ENCODE measurements at regions not wholly inside any gene's neighbourhood (a gene's known extent, or its start where the extent isn't known, plus 50 kb on each side); places are given as distances from the start of the nearest gene placed in this dataset.

GRCh38 chr5:100641833-100642232 is 106.7 kb downstream of the FAM174A start:
- Mint-ChIP-seq H3K27me3 (peaks cover 0 to 4% of the 10 kb centered on the region in 2 donors), H3K9me3 (no peaks in the 10 kb centered on the region), H3K4me3 (no peak overlapping the region), H3K4me1 (no peaks in the 10 kb centered on the region), H3K36me3 (no peaks in the 10 kb centered on the region), H3K27ac (no peak overlapping the region)
- ChIA-PET POLR2A (ENCODE audit: partially characterized antibody) (no interaction called here), CTCF (ENCODE audit: partially characterized antibody) (no interaction called here)
- H3K27me3 ChIP-seq (ENCODE audit: insufficient read depth, low read length): no peaks in the 10 kb centered on the region
- DNase-seq: no peak
- H3K36me3 ChIP-seq (ENCODE audit: insufficient read depth, low read length): no peaks in the 10 kb centered on the region
- no peak overlapping the region for H3K27ac ChIP-seq (ENCODE audit: low read depth, low read length)
- no peaks in the 10 kb centered on the region for H3K4me1 ChIP-seq (ENCODE audit: insufficient read depth, low read length)
- no peak overlapping the region for H3K4me3 ChIP-seq (ENCODE audit: low read length in 2 of 2)
- intact Hi-C loops (cut with micrococcal nuclease): no loop called here
- H3K9me3 ChIP-seq (ENCODE audit: control insufficient read depth in 1 of 2, low read length in 2 of 2): no peaks in the 10 kb centered on the region

- Mint-ChIP-seq H3K27me3 (peaks cover 0 to 4% of the 10 kb centered on the region in 2 donors), H3K36me3 (no peaks in the 10 kb centered on the region), H3K27ac (no peak overlapping the region), H3K4me1 (peaks cover 6 to 12% (median 8%) of the 10 kb centered on the region in 4 donors), H3K4me3 (no peak overlapping the region), H3K9me3 (no peaks in the 10 kb centered on the region)
- Histone ChIP-seq H3K4me1 (ENCODE audit: insufficient read depth, low read length) (peaks cover 13% of the 10 kb centered on the region), H3K4me3 (ENCODE audit: low read length in 2 of 2) (no peak overlapping the region), H3K9me3 (ENCODE audit: control insufficient read depth in 1 of 2, low read length in 2 of 2) (no peaks in the 10 kb centered on the region), H3K27ac (ENCODE audit: low read depth, low read length) (no peak overlapping the region), H3K36me3 (ENCODE audit: insufficient read depth, low read length) (no peaks in the 10 kb centered on the region), H3K27me3 (ENCODE audit: insufficient read depth, low read length) (no peaks in the 10 kb centered on the region)
- intact Hi-C loops (cut with micrococcal nuclease): no loop called here
- CTCF ChIA-PET (ENCODE audit: partially characterized antibody): no interaction called here
- POLR2A ChIA-PET (ENCODE audit: partially characterized antibody): no interaction called here
- DNase-seq: no peak
Measured at GRCh38 chr5:100643473-100643872, 108.3 kb downstream of the FAM174A start.

GRCh38 chr5:100644185-100644584 is 109.0 kb downstream of the FAM174A start:
- ChIA-PET CTCF (ENCODE audit: partially characterized antibody) (interaction anchor here (0.8 kb wide), 1 partner anchor 249 kb away, joined by 3 read pairs; no protein-coding TSS in a partner anchor), POLR2A (ENCODE audit: partially characterized antibody) (no interaction called here)
- H3K27me3 Mint-ChIP-seq: peaks cover 0 to 4% of the 10 kb centered on the region in 2 donors
- no peak for DNase-seq
- intact Hi-C loops (cut with micrococcal nuclease): no loop called here
- no peak overlapping the region for H3K27ac Mint-ChIP-seq
- H3K4me3 Mint-ChIP-seq: no peak overlapping the region
- Histone ChIP-seq H3K4me1 (ENCODE audit: insufficient read depth, low read length) (peaks cover 15% of the 10 kb centered on the region), H3K9me3 (ENCODE audit: control insufficient read depth in 1 of 2, low read length in 2 of 2) (no peaks in the 10 kb centered on the region), H3K27ac (ENCODE audit: low read depth, low read length) (no peak overlapping the region), H3K4me3 (ENCODE audit: low read length in 2 of 2) (no peak overlapping the region), H3K27me3 (ENCODE audit: insufficient read depth, low read length) (no peaks in the 10 kb centered on the region), H3K36me3 (ENCODE audit: insufficient read depth, low read length) (no peaks in the 10 kb centered on the region)
- no peaks in the 10 kb centered on the region for H3K9me3 Mint-ChIP-seq
- peaks cover 6 to 12% (median 8%) of the 10 kb centered on the region in 4 donors for H3K4me1 Mint-ChIP-seq
- no peaks in the 10 kb centered on the region for H3K36me3 Mint-ChIP-seq

GRCh38 chr5:100644776-100645175 is 109.6 kb downstream of the FAM174A start:
- ChIA-PET POLR2A (ENCODE audit: partially characterized antibody) (no interaction called here), CTCF (ENCODE audit: partially characterized antibody) (interaction anchor here (0.8 kb wide), 1 partner anchor 249 kb away, joined by 3 read pairs; no protein-coding TSS in a partner anchor)
- H3K27me3 ChIP-seq (ENCODE audit: insufficient read depth, low read length): no peaks in the 10 kb centered on the region
- H3K27me3 Mint-ChIP-seq: peaks cover 0 to 4% of the 10 kb centered on the region in 2 donors
- no peaks in the 10 kb centered on the region for H3K9me3 ChIP-seq (ENCODE audit: control insufficient read depth in 1 of 2, low read length in 2 of 2)
- no peak overlapping the region for H3K27ac ChIP-seq (ENCODE audit: low read depth, low read length)
- H3K36me3 ChIP-seq (ENCODE audit: insufficient read depth, low read length): no peaks in the 10 kb centered on the region
- H3K9me3 Mint-ChIP-seq: no peaks in the 10 kb centered on the region
- no peak overlapping the region for H3K27ac Mint-ChIP-seq
- DNase-seq: no peak
- no peak overlapping the region for H3K4me3 Mint-ChIP-seq
- peaks cover 15% of the 10 kb centered on the region for H3K4me1 ChIP-seq (ENCODE audit: insufficient read depth, low read length)
- no peaks in the 10 kb centered on the region for H3K36me3 Mint-ChIP-seq
- H3K4me3 ChIP-seq (ENCODE audit: low read length in 2 of 2): no peak overlapping the region
- intact Hi-C loops (cut with micrococcal nuclease): no loop called here
- peaks cover 7 to 12% (median 8%) of the 10 kb centered on the region in 4 donors for H3K4me1 Mint-ChIP-seq

- H3K36me3 Mint-ChIP-seq: no peaks in the 10 kb centered on the region
- no peak overlapping the region for H3K4me3 ChIP-seq (ENCODE audit: low read length in 2 of 2)
- intact Hi-C loops (cut with micrococcal nuclease): no loop called here
- H3K27ac ChIP-seq (ENCODE audit: low read depth, low read length): no peak overlapping the region
- H3K4me1 ChIP-seq (ENCODE audit: insufficient read depth, low read length): peaks cover 15% of the 10 kb centered on the region
- no peaks in the 10 kb centered on the region for H3K9me3 Mint-ChIP-seq
- CTCF ChIA-PET (ENCODE audit: partially characterized antibody): no interaction called here
- H3K27ac Mint-ChIP-seq: no peak overlapping the region
- no peaks in the 10 kb centered on the region for H3K36me3 ChIP-seq (ENCODE audit: insufficient read depth, low read length)
- no peaks in the 10 kb centered on the region for H3K27me3 ChIP-seq (ENCODE audit: insufficient read depth, low read length)
- H3K4me1 Mint-ChIP-seq: peaks cover 7 to 12% (median 9%) of the 10 kb centered on the region in 4 donors
- no peak for DNase-seq
- no peaks in the 10 kb centered on the region for H3K9me3 ChIP-seq (ENCODE audit: control insufficient read depth in 1 of 2, low read length in 2 of 2)
- POLR2A ChIA-PET (ENCODE audit: partially characterized antibody): no interaction called here
- H3K4me3 Mint-ChIP-seq: no peak overlapping the region
- H3K27me3 Mint-ChIP-seq: peaks cover 0 to 4% of the 10 kb centered on the region in 2 donors
Measured at GRCh38 chr5:100646011-100646410, 110.8 kb downstream of the FAM174A start.

- intact Hi-C loops (cut with micrococcal nuclease): no loop called here
- no peaks in the 10 kb centered on the region for H3K36me3 Mint-ChIP-seq
- H3K9me3 Mint-ChIP-seq: no peaks in the 10 kb centered on the region
- no peak overlapping the region for H3K4me3 ChIP-seq (ENCODE audit: low read length in 2 of 2)
- H3K27ac ChIP-seq (ENCODE audit: low read depth, low read length): no peak overlapping the region
- no peaks in the 10 kb centered on the region for H3K36me3 ChIP-seq (ENCODE audit: insufficient read depth, low read length)
- CTCF ChIA-PET (ENCODE audit: partially characterized antibody): no interaction called here
- peaks cover 0 to 4% of the 10 kb centered on the region in 2 donors for H3K27me3 Mint-ChIP-seq
- H3K9me3 ChIP-seq (ENCODE audit: control insufficient read depth in 1 of 2, low read length in 2 of 2): no peaks in the 10 kb centered on the region
- H3K4me1 ChIP-seq (ENCODE audit: insufficient read depth, low read length): peaks cover 15% of the 10 kb centered on the region
- H3K4me3 Mint-ChIP-seq: peak overlapping the region in 1 of 8 donors; percentile 6
- POLR2A ChIA-PET (ENCODE audit: partially characterized antibody): interaction anchor here (1.3 kb wide), 1 partner anchor 256 kb away, joined by 8 read pairs; the partner anchor contains the start of gene ST8SIA4
- peaks cover 7 to 12% (median 9%) of the 10 kb centered on the region in 4 donors for H3K4me1 Mint-ChIP-seq
- no peaks in the 10 kb centered on the region for H3K27me3 ChIP-seq (ENCODE audit: insufficient read depth, low read length)
- peak overlapping the region in 1 of 7 donors; percentile 6 for H3K27ac Mint-ChIP-seq
- DNase-seq: no peak
Measured at GRCh38 chr5:100646691-100647090, 111.5 kb downstream of the FAM174A start.

GRCh38 chr5:100647461-100648230 is 112.5 kb downstream of the FAM174A start:
- no peak overlapping the region for H3K4me3 ChIP-seq (ENCODE audit: low read length in 2 of 2)
- no peak overlapping the region for H3K27ac ChIP-seq (ENCODE audit: low read depth, low read length)
- H3K9me3 Mint-ChIP-seq: no peaks in the 10 kb centered on the region
- H3K4me1 ChIP-seq (ENCODE audit: insufficient read depth, low read length): peaks cover 15% of the 10 kb centered on the region
- no peaks in the 10 kb centered on the region for H3K27me3 ChIP-seq (ENCODE audit: insufficient read depth, low read length)
- CTCF ChIA-PET (ENCODE audit: partially characterized antibody): no interaction called here
- no peaks in the 10 kb centered on the region for H3K36me3 ChIP-seq (ENCODE audit: insufficient read depth, low read length)
- POLR2A ChIA-PET (ENCODE audit: partially characterized antibody): interaction anchor here (1.0 to 1.3 kb wide), 2 partner anchors 10 to 255 kb away, joined by 6 to 8 read pairs; partner anchors contain the start of gene ST8SIA4
- peak in 3 of 5 donors; percentile 4 to 28 (median 14) for DNase-seq
- peaks cover 0 to 2% of the 10 kb centered on the region in 2 donors for H3K27me3 Mint-ChIP-seq
- peak overlapping the region in 4 of 7 donors; percentile 18 to 84 (median 66) for H3K27ac Mint-ChIP-seq
- intact Hi-C loops (cut with micrococcal nuclease): no loop called here
- no peaks in the 10 kb centered on the region for H3K9me3 ChIP-seq (ENCODE audit: control insufficient read depth in 1 of 2, low read length in 2 of 2)
- H3K36me3 Mint-ChIP-seq: no peaks in the 10 kb centered on the region
- peaks cover 7 to 12% (median 9%) of the 10 kb centered on the region in 4 donors for H3K4me1 Mint-ChIP-seq
- peak overlapping the region; percentile 17 to 78 (median 34) for H3K4me3 Mint-ChIP-seq
